ENCODE measurements at regions not wholly inside any gene's neighbourhood (a gene's known extent, or its start where the extent isn't known, plus 50 kb on each side); places are given as distances from the start of the nearest gene placed in this dataset.
"Not testable (repeated sequence)": the region's sequence is repeated elsewhere in the genome, so short reads cannot be mapped to it uniquely, and the experiment has no call there.

GRCh38 chr7:149628361-149629149, 130.9 kb upstream of the ZNF746 start:
- DNase-seq, result not testable (repeated sequence)

- no peak for DNase-seq
Observed at GRCh38 chr7:149627911-149628310, 130.3 kb upstream of the ZNF746 start.

GRCh38 chr7:149626972-149627371, 129.4 kb upstream of the ZNF746 start:
- no peak for DNase-seq

DNA sequence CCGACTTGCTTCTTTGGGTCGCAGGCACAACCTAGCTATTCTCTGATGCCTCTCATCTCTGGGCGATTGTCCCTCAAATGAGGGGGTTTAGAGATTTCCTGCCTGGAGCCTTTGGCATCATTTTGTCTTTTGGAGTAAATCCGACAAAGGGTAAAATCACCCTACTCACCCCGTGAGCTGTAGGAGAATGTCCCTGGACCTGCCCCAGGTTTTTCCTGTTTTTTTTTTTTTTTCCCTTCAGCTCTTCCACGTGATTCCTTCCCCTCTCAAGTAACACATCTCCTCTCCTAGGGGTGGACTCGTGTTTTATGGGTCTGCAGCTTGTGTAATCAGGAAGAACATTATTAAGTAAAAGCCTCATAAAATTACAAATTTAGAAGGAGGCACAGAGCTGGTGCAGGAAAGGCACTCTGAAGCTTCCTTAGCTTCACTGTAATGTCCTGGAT, 128.4 kb upstream of the ZNF746 start:
- no peak for DNase-seq

GRCh38 chr7:149625340-149625946, 127.8 kb upstream of the ZNF746 start:
- DNase-seq, result peak; percentile 35 to 72

DNA sequence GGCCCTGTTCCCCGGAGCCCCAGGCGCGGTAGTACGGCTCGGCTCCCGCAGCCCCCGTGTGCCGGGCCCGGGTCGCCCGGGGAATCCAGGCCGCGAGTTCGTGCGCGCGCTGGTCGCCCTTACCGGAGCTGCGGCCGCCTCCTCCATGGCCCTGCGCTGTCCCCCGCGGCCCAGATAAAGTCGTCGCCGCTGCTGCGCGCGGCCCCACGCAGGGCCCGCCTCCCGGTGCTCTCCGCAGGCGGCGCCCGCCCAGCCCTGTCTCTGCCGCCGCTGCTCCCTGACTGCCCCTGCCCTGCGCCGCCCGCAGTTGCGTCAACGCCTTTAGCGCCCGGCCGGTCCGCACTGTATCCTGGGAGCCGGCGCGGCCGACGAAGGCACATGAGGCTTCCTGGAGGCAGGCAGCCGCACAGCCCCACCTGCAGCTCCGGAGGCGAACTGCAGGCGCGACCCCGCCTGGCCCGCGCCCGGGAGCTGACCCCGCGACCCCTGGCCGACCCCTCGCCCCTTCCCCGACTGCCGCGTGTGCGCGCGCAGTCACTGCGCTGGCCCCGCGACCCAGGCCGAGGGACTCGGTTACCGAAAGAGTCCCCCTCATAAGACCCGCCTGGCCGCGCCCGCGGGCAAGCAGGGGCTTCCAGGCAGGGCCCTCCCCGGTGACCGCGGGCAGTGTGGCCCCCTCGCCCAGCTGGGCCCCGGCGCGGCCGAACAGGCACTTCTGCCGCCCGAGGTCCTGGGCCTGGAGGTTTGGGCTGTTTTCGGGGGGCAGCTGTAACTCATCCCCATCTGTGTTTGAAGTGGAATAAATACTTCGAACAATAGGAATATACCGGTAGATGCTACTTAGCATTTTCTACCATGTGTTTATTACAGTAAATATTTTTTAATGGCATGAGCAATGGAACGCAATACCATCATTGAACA, 127.1 kb upstream of the ZNF746 start:
- DNase-seq, result peak; percentile 94 to 95

DNA sequence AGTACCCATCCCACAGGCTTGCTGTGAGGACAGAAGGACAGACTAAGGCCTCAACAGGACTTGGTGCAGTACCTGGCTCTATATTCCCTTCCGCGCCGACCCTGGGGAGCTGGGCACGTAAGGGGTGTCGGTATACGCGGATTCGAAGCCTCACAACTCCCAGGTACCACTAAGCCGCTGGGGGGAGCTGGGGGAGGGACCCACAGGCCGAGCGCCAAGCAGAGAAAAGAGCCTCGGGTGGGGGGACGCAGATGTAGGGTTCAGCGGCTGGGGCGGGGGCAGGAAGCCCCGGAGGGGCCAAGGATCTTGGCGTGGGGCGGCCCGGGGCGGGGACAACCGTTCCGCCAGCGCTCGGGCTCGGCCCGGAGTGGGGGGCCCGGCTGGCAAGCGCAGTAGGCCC, 126.4 kb upstream of the ZNF746 start:
- no peak for DNase-seq

- not testable (repeated sequence) for DNase-seq
Observed at GRCh38 chr7:149623262-149623997, 125.8 kb upstream of the ZNF746 start.

DNA sequence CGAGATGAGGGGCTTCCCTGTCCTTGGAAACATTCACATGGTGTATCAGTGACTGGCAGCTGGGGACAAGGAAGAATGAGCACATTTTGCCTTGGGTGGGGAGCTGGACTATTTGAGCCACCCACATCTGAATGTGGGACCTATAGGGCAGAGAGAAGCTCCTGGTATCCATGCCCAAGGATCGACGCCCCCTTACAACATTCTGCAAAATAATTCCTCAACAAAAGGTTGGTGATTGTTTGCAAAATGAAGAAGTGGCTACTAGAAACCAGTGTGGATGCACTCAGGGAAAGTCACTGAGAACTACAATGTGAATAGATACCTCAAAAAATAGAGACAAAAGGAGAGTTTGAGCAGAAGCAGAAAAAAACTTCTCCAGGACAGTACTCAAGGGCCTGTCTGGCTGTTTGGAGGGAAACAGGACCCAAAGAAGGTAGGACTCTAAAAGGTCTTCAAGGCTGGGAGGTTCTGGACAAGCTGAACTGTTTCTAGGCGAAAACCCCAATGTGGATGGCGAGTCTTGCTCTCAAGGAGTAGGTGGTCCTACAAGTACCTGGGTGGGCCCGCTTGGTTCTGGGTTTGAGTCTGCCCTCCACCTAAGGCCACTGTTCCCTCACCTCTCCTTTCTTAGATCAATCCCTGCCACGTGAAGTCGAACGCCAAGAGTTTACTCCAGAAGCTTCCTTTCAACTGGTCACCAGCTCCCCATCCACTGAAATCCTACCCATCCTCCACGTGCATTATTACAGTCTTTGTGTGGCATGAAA, 125.0 kb upstream of the ZNF746 start:
- peak in 1 of 2 donors; percentile 15 for DNase-seq

DNA sequence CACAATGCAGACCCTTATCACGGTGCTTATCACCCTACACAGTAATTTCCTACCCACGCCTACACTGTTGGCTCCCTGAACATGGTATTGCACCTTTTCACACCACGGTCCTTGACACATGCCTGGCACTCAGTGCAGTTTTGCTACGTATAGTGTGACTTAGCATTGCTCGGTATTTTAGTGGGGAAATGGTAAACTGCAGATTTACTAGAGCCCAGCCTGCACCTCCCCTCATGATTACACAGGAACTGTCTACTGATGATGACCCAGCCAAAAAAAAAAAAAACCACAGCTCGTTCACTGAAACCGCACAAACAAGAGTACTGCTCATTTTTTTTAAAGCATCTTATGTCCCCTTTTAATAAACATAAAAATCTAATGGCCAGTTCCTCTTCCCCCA, 124.2 kb upstream of the ZNF746 start:
- DNase-seq, result peak; percentile 10 to 19

- DNase-seq, result no peak
Observed at GRCh38 chr7:149620961-149621360, 123.4 kb upstream of the ZNF746 start.

- DNase-seq, result no peak
Observed at GRCh38 chr7:149616898-149617297, 119.3 kb upstream of the ZNF746 start.

DNA sequence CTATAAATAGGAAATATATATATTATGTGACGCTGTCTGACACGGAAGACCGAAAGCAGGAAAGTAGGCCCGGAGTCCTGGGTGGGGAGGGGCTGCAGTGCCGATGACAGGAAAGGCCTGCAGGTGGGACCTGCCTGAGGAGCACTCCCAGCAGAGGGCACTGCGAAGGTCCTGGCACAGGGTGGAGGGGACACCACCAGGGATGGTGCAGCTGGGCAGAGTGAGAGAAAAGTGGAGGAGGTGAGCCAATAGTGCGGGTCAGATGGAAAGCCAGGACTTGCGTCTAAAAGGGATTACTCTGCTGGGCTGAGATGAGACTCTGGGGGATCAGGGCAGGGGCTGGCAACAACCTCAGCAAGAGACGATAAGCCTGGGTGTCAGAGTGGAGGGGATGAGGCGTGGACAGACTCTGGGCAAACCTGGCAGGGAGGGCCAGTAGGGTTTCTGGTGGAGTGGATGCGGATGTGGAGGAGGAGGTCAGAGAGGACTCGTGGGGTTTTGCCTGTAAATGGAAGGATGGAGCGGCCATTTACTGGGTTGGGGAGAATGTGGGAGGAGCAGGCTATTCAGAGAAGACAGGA, 118.2 kb upstream of the ZNF746 start:
- no peak for DNase-seq

GRCh38 chr7:149610441-149611011, 112.9 kb upstream of the ZNF746 start:
- DNase-seq, result no peak

GRCh38 chr7:149608168-149608567, 110.6 kb upstream of the ZNF746 start:
- DNase-seq, result no peak

GRCh38 chr7:149607683-149608082, 110.1 kb upstream of the ZNF746 start:
- no peak for DNase-seq

DNA sequence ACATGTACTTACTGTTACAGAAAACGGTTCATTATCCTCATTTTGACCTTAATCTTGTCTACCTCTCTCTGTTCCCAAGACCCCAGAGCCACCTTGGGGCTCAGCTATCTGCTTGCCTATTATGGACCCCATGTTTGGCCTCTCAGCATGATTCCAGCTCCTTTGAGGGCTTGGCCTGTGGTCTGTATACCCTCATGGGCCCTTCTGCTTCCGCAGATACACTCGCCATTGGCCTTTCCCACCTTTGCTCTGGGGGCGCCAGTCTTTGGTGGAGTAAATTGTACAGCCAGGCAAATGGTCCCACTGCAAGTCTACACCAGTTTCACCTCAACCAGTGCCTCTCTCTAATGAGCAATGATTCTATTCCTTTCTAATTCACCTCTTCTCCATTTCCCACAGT, 109.2 kb upstream of the ZNF746 start:
- DNase-seq, result no peak

- no peak for DNase-seq
Observed at GRCh38 chr7:149605696-149606095, 108.1 kb upstream of the ZNF746 start.

- no peak for DNase-seq
Observed at GRCh38 chr7:149604521-149604920, 106.9 kb upstream of the ZNF746 start.

- DNase-seq, result not testable (repeated sequence)
Observed at GRCh38 chr7:149600669-149601330, 103.2 kb upstream of the ZNF746 start.

Data from inflammatory macrophage treated with lipopolysaccharide for 1 hour (primary cell).